Hepatocyte (in vitro differentiated cells): ENCODE measurements at regions not wholly inside any gene's neighbourhood (a gene's known extent, or its start where the extent isn't known, plus 50 kb on each side); places are given as distances from the start of the nearest gene placed in this dataset.

Source experiments
- CTCF ChIP-seq: fragments of 200-600 bp; sonication (generic); IDR thresholded peaks from 2 replicates; pipeline ENCODE4 v1.5.1; 2016; ENCODE audit warnings: antibody characterized with exemption, mild to moderate bottlenecking; ENCODE audit not compliant: poor library complexity
- EZH2 ChIP-seq: fragments of 200-600 bp; sonication (generic); IDR thresholded peaks from 2 replicates; pipeline ENCODE4 v1.6.1; 2016; ENCODE audit warnings: antibody characterized with exemption, mild to moderate bottlenecking, borderline replicate concordance

- TF ChIP-seq CTCF, result no peak
- no peak for TF ChIP-seq EZH2
These were observed 224.8 kb upstream of the ID2 start for GRCh38 chr2:8457092-8457481.
